Ovary (tissue), 3 donors: ENCODE measurements at regions not wholly inside any gene's neighbourhood (a gene's known extent, or its start where the extent isn't known, plus 50 kb on each side); places are given as distances from the start of the nearest gene placed in this dataset.

Experiments
- CTCF ChIP-seq, 3 donors: fragments of 450-650 bp in 2 of 3; fragments of 200-600 bp in 1 of 3; IDR thresholded peaks; one replicate each; pipeline versions ENCODE4 v1.5.1 to v1.8.0; 2016 to 2022; ENCODE audit warnings: antibody characterized with exemption in 3 of 3, mild to moderate bottlenecking in 1 of 3
- EP300 ChIP-seq: sonication (generic); formaldehyde crosslinking; IDR thresholded peaks from one replicate; pipeline ENCODE4 v1.6.1; 2017; ENCODE audit warnings: antibody characterized with exemption
- POLR2A ChIP-seq: fragments of 450-650 bp; IDR thresholded peaks from one replicate; pipeline ENCODE4 v1.6.1; 2017; ENCODE audit warnings: antibody characterized with exemption, mild to moderate bottlenecking, moderate library complexity
- donor health status: DM: no; HTN: no; CAD: no.

GRCh38 chr1:216833509-216833908 is 110.3 kb upstream of the ESRRG start:
- no peak for TF ChIP-seq CTCF (IDR thresholded peaks at IDR 0.05)
- no peak for TF ChIP-seq POLR2A
- TF ChIP-seq EP300 = no peak
